GM19455 (cell line): ENCODE measurements at regions not wholly inside any gene's neighbourhood (a gene's known extent, or its start where the extent isn't known, plus 50 kb on each side); places are given as distances from the start of the nearest gene placed in this dataset.

Source experiments
- ATAC-seq: cut with Tn5 transposase; IDR thresholded peaks from one replicate; pipeline ENCODE4 v1.9.1; 2021; ENCODE audit not compliant: unreplicated experiment

GRCh38 chr15:66848116-66848515 is 146.1 kb downstream of the SMAD6 start:
- ATAC-seq = no peak

- no peak for ATAC-seq
Measured at GRCh38 chr15:66848686-66849392, 146.8 kb downstream of the SMAD6 start.

DNA sequence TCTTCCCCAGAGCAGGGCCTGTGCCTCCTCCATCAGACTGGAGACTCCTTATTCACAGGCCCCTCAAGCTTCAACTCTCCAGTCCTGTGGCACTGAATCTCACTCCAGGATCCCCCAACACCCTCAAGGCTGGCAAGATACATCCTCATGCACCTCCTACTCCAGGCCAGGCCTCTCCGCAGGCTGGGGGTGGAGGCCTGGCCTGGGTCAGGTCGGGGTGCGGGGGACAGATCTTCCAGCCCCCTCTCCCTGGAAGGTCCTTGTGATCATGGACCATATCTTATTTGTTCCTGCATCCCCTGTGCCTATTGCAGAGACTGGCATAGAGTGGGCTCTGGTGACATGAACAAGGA is 147.3 kb downstream of the SMAD6 start:
- ATAC-seq = no peak

- no peak for ATAC-seq
Measured at GRCh38 chr15:66849746-66850077, 147.7 kb downstream of the SMAD6 start.

DNA sequence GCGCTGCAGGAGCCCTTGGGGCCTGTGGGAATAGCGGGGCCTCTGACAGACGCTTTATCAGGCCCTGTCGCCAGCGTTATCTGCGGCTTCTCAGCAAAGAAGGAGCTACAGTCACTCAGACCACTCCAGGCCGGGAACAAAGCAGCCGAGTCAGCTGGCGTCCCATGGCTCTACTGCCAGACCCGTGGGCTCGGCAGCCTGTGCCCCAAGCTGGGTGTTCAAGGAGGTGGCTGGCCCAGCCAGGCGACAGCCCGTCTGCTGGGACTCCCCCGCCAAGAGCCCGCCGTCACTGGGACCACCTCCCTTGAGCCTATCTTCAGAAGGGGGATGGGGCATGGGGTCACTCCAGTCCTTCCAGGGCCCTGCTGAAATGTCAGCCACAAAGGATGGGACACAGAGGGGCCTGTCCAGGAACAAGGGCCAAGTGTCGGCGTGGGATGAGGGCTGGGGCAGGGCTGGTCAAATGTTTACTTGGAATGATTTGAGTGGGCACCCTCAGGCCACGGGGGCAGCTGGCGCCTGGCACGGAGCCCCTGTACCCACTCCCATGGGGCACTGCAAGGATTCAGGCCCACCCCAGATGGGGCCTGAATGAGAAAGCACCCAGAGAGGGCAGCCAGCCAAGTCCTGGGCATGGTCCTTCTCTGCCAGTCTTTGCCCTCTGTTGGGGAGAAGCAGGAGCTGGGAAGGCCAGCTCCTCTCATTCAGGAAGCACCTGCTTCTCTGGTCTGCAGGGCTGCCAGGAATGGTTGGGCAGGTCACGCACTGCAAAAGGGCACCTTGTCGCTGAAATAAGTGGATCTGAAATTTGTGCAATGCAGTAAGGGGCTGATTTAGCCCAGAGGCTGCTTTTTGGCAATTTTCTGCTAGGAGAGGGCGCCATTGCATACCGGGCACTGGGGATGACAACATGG is 148.3 kb downstream of the SMAD6 start:
- no peak for ATAC-seq

DNA sequence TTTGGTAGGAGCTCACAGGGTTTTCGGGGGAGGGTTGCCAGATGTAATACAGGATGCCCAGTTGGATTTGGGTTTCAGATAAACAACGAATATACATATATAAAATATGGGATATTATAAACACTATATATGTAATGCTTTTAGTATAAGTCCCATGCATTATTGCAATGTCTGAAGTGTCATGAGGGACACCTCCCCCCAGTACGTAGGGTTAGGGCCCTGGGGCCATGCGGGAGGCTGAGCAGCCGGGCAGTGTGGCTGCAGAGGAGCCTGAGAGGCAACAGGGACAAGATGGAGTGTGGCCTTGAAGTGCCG is 148.9 kb downstream of the SMAD6 start:
- no peak for ATAC-seq

DNA sequence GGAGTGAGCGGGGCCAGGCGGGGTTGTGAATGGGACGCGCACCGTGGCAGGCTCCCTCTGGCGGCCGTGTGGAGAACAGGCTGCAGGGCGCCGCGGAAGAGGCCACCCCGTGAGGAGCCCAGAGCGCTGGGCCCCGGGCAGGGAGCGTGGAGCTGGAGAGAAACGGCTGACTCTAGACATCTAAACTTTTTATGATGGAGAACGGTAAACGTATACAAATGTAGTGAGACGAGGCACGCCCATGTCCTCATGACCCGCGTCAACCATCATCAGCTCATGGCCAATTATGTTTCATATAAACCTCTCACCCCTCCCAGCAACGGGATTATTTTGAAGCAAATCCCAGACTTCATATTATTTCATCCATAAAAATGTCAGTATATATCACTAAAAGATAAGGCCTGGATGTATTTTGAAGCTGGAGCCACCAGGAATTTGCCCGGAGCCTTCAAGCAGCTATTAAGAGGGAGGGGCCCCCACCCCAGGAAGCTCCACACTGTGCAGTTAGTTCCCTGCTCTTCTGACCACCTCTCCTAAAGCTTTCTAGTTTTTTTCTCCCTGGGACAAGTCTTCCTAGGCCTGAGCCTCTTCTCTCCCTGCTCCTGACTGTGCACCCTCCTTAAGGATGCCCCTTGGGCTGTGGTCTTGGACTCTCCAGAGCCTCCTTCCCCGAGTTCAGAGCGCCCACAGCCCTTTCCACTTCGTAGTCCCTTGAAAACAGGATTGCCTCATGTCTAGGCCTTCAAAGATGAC is 149.5 kb downstream of the SMAD6 start:
- ATAC-seq = no peak

DNA sequence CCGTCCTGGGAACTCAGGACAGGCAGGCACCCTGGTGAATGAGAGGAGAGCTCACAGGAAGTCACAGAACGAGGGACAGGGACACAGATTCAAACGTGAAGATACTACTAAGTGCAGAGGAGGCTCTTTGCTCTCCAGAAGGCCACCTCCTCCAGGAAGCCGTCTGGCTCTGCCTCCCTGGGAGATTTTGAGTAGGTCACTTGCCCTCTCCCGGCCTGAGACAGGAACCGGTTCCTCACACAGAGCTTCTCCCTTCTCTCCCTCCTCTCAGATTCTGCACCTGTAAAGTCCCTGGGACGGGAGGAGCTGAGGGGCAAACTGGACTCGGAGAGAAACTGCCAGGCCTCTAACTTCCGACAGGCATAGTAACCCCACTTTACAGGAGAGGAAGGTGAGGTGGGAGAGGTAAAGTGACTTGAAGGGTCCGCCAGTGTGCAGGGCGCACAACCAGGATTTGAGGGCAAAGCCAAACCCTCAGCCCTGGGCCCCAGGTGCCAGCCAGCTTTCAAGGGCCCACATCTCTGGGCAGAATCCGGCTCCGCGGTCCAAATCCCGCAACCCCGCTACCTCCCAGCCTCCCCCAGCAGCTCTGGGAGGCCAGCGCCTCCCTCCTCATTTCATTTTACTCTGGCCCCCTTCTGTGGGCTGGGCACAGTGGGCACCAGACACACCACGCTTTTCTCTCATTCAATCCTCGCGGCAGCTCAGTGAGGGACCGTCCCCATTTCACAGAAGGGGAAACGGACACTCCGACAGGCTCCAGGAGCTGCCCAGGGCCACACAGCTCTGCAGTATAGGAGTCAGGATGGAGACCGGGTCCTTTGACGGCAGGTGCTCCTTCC is 150.2 kb downstream of the SMAD6 start:
- no peak for ATAC-seq

DNA sequence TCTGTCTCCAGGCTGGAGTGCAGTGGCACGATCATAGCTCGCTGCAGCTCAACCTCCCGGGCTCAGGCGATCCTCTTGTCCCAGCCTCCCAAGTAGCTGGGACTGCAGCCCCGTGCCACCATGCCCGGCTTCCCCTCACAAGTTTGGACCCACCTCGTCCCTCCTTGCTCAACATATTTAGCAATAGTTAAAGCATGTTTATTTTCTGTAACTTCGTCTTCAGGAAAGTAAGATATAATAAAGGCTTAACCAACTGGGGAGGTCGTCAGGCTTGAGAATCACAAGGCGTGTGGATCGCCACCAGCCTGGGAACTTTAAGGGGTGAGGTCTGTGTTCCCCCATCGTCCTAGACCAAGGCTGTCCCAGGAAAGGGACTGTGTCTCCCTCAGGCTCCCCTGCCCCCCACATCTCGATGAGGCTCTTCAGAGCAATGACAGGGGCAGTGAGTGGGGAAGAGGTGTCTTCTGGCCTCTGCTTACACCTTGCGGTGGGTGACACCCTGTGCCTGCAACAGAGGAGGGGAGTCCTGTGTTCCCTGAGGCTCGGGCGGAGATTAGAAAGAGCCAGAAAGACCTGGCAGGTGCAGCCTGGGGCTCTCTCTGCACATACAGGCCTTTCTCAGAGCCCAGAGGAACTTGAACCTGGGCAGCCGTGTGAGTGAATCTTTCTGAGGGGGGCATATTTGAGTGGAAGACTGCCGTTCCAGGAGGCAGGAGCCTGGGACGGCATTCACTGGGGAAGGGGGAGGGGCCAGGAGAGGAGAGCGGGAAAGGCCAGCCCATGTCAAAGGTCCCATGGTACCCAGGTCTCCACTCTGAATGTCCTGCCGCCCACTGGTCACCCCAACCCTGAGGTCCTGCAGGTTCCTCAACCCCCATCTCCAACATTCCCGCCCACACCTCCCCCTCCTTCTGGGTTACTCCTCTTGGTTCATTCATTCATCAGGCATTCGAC is 152.3 kb downstream of the SMAD6 start:
- no peak for ATAC-seq

GRCh38 chr15:66855041-66855440 is 153.0 kb downstream of the SMAD6 start:
- ATAC-seq = no peak

DNA sequence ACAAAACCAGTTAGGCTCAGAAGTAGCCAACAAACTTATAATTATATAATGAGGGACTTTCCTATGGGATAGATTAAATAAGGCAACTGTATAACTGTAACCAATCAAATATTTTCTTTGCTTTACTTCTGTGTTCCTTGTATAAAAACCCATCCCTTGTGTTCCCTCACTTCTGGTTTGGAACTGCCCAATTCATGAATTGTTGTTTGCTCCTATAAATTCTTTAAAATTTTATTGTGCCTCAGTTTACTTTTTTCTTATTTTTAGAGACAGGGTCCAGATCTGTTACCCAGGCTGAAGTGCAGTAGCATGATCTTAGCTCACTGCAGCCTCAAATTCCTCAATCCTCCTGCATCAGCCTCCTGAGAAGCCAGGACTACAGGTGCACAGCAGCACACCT is 155.7 kb downstream of the SMAD6 start:
- no peak for ATAC-seq

DNA sequence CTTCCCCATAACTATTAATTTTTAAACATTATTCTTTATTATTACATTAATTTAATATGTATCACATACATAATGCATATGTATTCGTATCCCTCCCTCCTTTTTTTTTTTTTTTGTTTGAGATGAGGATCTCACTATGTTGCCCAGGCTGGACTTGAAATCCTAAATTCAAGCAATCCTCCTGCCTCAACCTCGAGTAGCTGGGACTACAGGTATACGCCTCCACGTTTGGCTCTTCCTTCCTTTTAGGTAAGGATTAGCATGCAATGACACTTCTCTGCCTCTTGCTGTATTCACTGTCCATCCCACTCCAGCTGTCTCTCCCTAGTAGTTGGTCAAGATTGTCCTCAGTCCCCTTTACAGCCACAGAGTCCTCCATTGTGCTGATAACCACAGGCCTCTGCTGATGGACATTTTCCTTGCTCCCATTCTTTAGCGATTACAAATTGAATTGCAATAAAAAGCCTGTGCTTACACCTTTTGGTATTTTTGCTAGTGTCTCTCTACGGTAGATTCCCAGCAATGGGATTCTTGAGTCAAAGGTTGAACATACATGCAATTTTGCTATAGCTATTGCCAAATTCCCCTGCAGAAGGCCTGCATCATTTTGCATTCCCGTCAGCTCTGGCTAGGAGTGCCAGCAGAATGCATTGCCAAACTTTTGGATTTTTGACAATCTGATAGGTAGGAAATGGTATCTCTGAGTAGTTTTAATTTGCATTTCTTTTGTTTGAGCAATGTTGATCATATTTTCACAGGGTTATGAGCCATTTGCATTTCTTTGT is 156.6 kb downstream of the SMAD6 start:
- ATAC-seq = no peak

GRCh38 chr15:66859688-66860253 is 157.7 kb downstream of the SMAD6 start:
- no peak for ATAC-seq

- no peak for ATAC-seq
Measured at GRCh38 chr15:66860844-66861243, 158.8 kb downstream of the SMAD6 start.

GRCh38 chr15:66862111-66862939 is 160.3 kb downstream of the SMAD6 start:
- ATAC-seq = no peak

GRCh38 chr15:66862940-66863335 is 160.9 kb downstream of the SMAD6 start:
- no peak for ATAC-seq

DNA sequence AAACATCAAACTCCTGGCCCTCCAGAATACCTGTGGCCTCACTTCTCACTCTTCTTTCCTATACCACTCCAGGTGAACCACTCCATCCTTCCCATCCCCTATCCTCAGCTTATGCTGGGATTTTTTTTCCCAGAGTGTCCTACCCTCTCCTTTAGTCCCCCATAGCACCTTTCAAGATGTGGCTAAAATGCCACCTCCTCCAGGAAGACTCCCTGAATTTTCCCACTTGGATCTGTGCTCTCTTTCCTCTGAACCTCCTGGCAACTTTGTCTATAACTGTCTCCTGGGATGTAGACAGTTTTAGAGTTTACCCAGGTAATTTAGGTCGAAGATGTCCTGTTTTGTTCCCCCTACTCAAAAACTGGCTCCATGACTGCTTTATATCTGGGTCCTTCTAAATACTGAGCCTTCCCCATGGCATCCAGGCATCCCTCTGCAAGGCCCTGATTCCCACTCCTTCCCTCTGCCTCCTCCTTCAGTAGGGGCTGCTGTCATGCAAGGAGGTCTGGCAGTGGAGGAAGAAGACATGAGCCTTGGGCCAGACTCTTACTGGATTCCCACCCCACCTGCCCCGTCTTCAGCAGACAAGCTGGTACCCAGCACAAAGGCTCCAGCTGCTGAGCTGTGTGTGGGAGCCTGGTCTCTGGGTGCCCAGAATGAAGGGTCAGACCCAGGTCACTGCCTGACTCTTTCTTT is 161.5 kb downstream of the SMAD6 start:
- ATAC-seq = no peak
